Cardiac septum (tissue), 1 donor: ENCODE measurements at regions not wholly inside any gene's neighbourhood (a gene's known extent, or its start where the extent isn't known, plus 50 kb on each side); places are given as distances from the start of the nearest gene placed in this dataset.
"Not testable (repeated sequence)": the region's sequence is repeated elsewhere in the genome, so short reads cannot be mapped to it uniquely, and the experiment has no call there.

Experiments used
- DNase-seq: peaks from one replicate; pipeline ENCODE4 v3.0.0-alpha.2; 2020; ENCODE audit warnings: low spot score
- intact Hi-C: fragments of 100-400 bp; cut with DNase I; formaldehyde crosslinking; loops from one replicate; pipeline ENCODE4 v1.14.0; 2022
- donor health status: DM: no; HTN: no; CAD: no.

DNA sequence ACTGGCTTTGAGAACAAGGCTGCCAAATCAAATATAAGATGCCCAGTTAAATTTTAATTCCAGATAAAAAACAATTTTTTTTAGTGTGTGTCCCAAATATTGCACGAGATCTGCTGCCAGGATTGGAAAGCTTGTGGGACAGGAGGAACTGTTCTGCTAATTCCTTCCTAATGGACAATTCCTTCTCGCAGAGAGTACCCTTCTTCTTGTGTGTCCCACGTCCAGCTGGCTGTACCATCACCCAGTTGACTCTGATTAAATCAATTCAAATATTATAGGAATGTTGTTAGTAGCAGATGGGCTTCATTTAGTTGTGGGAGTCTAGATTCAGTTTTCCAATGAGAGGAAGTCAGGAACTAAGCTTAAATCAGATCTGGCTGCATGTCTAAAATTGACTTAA lies 347.9 kb upstream of the ATP10A start:
- DNase-seq: no peak
- intact Hi-C loops: no loop called here

DNA sequence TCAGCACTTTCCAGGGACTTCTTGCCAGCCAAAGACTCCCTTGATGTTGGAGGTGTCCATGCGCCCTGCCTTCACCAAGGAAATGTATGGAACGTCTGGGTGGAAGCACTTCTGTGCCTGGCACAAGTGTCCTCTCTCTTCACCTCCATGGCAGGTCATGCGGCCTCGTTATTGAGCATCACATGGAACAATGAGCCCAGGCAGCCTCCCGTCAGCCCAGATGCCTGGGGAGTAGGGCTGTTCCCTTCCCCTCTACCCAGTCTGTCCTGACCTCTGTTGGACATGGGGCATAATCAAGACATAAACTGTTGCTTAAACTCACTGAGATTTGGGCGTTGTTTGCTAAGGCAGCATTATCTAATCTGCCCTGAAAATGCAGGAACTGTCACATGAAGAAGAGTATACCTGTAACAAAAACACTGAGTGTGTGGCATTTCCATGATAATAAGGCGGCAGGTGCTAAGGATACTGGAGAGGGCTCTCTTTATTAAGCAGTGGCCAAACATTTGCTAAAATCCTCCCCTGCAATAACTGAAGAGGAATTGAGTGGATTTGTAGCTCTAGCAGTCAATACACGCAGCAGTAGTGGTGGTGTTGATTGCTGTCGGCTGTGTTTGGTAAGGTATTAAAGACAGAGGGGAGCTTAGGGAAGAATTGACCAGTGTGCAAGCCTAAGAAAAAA lies 338.2 kb upstream of the ATP10A start:
- intact Hi-C loops: no loop called here
- DNase-seq: no peak

DNA sequence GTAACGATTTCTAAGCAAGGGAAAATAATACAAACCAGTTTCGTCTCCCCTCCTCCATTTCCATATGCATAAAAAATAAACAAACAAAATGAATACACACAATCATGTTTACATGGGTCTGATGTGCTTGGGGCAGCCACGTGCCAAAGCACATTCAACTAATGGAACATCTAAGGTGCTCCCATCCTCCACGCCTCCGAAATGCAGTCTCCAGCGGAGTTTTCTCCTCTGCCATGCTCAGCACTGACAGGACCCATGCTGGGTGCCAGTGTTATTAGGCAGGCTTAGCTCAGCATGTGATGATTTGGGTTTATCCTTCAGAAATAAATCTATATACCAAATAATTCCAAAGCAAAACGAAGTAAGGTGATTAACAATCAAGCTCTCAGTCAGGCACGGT lies 337.3 kb upstream of the ATP10A start:
- intact Hi-C loops: no loop called here
- DNase-seq: no peak

DNA sequence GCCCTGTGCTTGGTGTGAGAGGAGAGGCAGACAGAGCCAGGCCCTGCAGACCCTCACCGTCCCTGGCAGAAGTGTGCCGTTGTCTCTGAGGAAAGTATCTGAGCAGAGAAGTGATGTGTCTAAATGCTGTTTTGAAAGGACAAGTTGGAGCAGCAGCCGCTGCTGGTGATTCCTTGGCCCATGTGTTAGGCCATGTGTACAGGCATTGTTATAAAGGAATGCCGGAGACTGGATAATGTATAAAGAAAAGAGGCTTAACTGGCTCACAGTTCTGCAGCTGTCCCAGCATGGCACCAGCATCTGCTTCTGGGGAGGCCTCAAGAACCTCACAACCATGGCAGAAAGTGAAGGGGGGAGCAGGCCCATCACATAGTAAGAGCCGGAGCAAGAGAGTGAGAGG lies 334.6 kb upstream of the ATP10A start:
- no peak for DNase-seq
- intact Hi-C loops: loop anchor here (10.0 kb wide), 1 partner anchor 67 kb away; no protein-coding TSS in a partner anchor

DNA sequence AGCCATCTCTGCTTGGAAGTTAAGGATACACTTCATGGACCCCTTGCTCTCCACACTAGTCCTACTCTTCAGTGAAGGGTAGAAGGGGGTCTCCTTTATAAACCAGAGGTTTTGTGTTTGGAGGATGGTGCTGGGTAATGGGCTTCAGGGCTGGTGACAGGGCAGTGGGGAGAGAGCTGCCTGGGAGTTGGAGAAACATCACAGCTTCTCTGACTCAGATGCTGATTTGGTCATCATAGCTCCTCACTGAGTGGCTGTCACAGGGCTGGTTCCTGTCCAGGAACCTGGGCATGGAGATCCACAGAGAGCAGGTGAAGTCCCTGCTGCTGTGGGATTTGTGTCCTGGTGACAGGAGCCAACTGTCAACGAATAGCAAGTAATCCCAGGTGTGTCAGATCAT lies 333.9 kb upstream of the ATP10A start:
- intact Hi-C loops: loop anchor here (10.0 kb wide), 1 partner anchor 68 kb away; no protein-coding TSS in a partner anchor
- no peak for DNase-seq

DNA sequence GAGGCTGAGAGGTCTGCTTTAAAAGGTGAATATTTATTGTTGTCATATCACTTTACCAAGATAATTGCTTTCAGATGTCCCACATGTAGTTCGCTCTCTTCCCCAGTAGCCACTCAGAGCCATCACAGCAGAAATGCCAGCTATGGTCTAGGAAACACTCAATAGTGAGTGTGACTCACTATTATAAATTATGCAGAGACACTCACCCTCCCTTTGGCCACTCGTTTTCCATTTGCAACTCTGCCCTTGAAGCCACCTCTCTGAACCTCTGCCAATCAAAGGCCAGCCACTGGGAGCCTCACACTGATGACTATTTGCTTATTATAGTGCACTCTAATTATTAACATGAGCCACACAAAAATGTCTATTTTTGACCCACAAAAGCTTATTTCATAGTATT lies 328.1 kb upstream of the ATP10A start:
- intact Hi-C loops: loop anchor here (10.0 kb wide), 1 partner anchor 74 kb away; no protein-coding TSS in a partner anchor
- DNase-seq: no peak

DNA sequence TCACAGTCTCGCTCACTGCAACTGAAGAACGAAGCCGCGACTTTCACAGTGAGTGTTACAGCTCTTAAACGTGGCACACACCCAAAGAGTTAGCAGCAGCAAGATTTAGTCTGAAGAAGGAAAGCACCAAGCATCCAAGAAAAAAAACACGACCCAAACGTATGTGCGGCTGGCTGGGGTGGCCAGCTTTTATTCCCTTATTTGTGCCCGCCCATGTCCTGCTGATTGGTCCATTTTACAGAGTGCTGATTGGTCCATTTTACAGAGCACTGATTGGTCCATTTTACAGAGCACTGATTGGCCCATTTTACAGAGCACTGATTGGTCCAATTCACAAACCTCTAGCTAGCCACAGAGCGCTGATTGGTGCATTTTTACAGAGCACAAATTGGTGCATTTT lies 323.0 kb upstream of the ATP10A start:
- DNase-seq, intact Hi-C loops: not testable (repeated sequence)

DNA sequence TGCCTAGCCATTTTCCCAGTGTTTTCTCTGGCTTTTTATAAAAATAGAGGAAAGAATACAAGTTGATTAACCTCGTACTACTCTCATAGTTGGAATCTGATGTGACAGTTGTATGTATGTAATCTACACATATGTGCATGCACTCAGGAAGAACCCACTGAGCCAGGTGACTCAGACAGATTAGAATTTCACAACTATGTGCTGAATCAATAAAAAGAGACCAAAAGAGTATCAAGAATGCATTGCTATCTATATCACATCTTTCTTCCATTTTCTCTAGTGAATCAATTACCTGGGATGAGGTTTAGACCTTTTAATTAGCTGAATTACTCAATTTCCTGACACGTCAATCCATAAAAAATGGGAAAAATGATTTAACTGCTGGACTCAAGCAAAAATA lies 319.3 kb upstream of the ATP10A start:
- DNase-seq: no peak
- intact Hi-C loops: no loop called here

DNA sequence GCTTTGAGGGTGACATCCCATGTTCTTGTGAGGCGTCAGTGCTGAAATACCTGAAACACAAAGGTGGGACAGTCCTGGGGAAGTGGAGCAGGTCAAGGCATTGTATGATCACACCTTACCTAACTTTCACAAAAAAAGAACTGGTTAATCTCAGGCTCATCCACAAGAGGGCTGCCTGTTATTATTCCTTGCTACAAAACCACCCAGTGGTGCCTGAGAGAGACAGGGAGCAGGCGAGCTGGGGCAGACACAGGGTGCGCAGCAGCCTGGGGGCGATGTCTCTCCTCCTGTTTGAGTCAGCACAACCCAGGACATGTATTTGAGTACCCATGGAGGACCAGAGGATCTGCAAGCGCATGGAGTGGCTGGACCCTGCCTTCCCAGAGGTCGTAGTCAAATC lies 316.8 kb upstream of the ATP10A start:
- intact Hi-C loops: no loop called here
- DNase-seq: no peak

DNA sequence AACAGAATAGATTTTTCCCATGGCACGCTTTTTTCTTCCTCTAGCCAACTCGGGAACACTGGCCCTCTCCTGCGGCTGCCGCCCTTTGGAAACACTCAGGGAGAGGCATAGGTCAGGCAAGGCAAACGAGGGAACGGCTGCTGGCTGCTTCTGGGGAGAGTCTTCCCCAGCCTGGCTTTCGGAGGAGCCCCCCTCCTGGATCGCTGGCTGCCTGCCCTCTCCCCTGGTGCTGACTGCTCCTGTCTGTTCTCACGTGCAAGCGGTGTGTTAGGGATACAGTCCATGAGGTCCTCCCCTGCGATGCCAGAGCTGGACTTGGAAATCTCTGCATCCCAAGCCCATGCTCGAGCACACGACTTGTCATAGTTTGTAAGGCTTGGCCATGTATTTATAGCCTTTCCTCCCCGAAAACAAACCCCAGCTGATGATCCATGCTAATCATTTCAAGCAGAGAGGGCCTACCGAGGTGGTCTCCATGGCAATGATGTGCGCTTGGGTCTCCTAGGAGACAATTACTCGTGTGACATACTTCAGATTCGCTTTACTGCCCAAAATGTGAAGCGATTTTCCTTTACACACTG lies 315.6 kb upstream of the ATP10A start:
- intact Hi-C loops: no loop called here

DNA sequence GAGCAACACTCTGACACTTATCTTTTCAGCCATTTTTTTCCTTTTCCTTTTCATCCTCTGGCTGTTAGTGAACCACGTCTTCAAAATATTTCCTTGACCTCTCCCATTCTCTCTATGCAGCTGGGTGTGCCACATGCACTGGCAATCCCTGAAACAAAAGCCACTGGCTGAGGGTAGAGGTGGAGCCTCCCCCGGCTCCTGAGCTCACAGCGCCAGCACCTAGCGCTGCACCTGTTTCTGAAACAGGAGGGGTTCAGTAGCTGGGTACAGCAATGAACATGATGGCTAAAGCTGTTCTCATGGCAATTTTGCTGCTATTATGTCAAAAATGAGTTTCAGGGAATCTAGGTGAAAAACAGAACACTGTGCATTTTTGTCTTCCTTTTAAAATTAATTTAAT lies 314.7 kb upstream of the ATP10A start:
- intact Hi-C loops: no loop called here

More for the DNA sequence above, 315.6 kb upstream of the ATP10A start:
- no peak for DNase-seq

DNA sequence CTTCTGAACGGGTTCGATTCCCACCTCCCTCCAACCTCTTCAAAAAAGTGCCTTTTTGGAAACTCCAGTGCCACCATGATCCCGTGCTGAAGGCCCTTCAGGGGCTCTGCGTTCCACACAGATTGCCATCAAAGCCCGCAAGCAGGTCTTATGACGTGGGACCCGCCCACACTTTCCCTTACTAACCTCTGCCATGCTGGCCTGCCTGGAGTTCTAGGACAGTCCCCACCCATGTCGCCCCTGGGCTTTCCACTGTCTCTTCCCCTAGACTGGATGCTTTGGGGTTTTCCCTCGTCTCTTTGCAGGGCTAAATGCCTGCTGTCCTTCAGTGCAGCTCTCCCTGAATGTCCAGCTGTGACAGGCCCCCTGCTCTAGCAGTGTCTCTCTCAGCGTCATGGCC lies 313.7 kb upstream of the ATP10A start:
- DNase-seq: no peak
- intact Hi-C loops: no loop called here

More for the DNA sequence above, 314.7 kb upstream of the ATP10A start:
- no peak for DNase-seq

DNA sequence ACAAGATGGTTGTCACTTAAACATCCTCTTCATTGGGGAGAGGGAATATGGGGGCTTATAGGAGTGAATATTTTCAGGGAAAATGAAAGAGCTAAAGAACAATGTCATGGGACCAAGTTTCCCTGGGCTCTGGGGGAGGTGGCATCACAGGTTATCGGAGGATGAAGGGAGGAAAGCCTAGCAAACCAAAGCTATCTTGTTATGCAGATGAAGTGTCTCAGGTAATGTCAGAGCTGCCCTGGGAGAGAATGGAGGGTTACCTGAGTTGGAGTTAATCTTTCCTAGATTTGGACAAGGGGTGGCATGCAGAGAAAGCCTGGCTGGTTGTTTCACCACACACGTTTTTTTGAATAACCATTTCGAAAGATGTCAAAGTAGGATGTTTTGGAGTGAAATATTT lies 308.1 kb upstream of the ATP10A start:
- DNase-seq: no peak
- intact Hi-C loops: no loop called here

DNA sequence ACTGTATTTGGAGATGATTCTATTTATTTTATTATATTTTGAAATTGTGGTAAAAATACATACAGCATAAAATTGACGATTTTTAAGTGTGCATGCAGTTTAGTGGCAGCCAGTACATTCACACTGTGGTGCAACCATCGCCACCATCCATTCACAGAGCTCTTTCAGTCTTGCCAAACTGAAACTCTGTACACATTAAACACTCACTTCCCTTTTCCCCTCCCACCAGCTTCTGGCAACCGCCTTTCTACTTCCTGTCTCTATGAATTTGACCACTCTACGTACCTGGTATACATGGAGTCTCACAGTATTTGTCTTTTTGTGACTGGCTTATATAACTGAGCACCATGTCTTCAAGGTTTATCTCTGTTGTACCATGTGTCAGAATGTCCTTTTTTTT lies 303.3 kb upstream of the ATP10A start:
- intact Hi-C loops: no loop called here
- DNase-seq: no peak

DNA sequence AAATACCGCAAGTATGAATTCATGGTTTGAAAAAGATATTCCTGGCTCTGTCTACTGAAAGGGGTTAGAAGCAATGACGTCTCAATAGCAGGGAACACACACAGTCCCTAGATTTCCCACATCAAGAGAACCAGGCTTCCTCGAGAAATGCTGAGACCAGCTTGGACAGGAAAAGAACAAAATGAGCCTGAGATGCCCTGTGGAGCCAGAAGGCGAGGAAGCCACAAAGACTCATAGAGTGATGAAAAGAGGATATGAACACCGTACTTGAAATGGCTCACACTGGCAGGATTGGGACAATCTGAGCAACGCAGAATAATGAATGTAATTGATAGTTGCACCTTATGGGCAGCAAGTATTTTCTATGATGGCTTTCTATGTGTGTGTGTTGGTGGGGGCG lies 302.4 kb upstream of the ATP10A start:
- intact Hi-C loops: no loop called here
- DNase-seq: no peak

DNA sequence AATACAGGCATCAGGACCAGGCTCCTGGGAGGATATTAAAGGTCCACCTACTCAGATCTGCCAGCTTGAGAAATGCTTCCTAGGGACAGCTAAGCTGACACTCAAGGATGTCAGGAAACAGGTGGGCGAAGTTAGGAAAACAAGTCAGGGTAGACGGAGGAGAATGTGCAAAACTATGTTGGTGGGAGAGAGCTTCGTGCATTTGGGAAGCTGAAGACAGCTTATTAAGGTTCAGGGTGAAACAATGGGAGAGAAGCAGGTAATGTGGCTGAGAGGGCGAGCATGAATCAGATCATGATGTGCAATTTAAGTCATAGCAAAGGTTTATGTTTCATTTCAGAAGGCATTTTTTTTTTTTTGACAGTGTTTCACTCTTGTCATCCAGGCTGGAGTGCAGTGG lies 297.2 kb upstream of the ATP10A start:
- DNase-seq: no peak
- intact Hi-C loops: no loop called here

DNA sequence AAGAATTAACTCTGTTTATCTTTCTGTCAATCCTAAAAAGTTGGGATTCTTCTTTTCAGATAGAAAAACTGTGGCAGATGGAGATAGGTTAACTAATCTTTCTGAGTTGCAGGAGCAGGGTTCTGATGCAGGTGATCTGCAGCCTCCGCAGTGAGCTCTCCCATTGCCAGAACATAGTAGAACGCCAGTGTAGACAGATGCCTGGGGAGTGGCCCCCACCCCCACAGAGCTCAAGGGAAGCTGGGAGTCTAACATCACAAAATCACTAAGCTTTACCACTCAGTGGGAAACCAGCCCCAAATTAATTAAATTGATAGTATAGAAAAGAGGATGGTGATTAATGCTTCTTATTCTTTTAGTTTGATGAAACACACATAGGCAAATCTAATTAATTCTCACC lies 295.0 kb upstream of the ATP10A start:
- DNase-seq: no peak
- intact Hi-C loops: no loop called here

DNA sequence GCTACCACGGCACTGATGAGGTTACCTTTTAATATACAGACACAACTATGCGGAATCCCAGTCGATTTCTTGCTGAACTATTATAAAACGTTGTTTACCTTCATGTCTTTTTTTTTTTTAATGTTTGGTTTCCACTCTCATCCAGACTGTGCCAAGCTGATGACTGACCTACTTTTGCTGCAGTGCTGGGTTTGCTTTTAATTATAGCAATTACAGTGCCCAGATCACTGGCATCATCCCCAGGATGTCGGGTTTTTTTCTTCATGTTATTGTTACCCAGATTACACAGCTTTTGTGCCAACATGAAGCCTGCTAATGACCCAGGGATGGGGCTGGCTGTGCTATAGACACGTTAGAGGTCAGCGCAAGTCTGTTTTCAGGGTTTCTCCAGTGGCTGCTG lies 294.0 kb upstream of the ATP10A start:
- intact Hi-C loops: no loop called here
- DNase-seq: no peak

DNA sequence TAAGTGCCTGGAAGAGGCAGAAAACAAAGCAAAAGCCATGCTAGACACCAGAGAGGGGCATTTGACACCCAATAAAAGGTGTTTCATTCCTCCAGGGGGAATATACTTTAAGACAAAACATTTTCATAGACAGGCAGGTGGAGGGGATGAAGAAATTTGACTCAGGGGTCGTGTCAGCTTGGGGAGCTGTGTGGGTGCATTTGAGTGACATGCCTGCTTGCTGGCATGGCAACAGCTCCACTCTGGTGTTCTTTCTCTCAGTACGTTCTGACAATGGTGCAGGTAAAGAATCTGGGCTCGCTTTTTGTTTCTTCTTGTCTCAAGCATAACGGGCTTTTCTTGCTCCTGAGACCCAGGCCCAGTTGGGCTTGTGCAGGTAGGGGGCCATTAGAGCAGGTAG lies 292.9 kb upstream of the ATP10A start:
- no peak for DNase-seq
- intact Hi-C loops: no loop called here

DNA sequence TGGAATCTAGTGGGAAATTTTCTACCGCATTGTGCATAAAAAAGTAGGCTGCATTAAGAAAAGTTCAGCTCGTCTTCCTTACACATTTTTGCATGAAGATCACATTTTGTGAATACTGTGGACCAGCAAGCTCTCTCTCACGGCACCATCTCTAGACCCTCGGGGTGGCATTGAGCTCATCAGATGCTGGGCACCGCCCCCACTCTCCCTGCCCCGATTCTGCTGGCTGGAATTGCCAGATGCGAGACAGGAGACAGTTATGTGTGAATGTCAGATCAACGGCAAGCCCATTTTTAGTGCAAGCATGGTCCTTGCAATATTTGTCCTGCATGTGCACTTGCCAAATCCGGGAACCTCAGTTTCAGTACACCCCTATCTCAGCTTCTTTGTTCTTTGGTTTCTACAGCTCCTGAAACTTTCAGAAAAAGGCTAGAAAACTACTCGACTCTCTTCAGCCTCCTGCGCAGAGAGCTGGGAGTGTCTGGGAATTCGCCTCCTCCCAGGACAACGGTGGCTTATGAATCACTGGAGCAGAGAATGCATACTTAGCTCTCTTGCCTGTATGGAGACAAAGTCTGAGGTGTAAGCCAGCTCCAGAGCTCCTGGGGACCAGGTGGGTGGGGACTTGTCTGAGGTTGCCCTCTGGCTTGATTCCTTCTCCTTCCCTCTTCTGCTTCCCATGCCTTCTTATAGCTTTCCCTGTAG lies 285.2 kb upstream of the ATP10A start:
- intact Hi-C loops: no loop called here
- DNase-seq: no peak

DNA sequence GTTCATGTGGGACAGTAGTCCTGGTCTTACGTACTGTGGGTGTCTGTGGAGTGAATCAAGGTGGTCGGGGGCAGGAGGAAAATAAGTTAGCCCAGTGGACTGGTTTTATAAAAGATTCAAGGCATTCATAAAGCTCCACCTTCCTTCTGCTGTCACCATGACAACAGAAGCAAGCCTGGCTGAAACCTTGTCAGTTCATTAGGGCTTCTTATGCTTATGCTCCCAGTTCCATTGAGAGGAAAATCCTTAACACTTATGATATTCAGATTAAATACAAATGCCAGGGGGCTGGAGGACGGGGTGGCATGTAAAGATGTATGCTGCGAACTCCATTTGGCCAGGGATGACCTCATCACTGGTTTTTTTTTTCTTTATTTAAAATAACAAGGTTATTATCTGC lies 283.1 kb upstream of the ATP10A start:
- DNase-seq: no peak

More for the DNA sequence above, 283.1 kb upstream of the ATP10A start:
- intact Hi-C loops: no loop called here
